DOHH2 (cell line): ENCODE measurements at regions not wholly inside any gene's neighbourhood (a gene's known extent, or its start where the extent isn't known, plus 50 kb on each side); places are given as distances from the start of the nearest gene placed in this dataset.

ENCODE experiments used
- H3F3A ChIP-seq: fragments of 200-600 bp; sonication (generic), shearing (Covaris generic); 2 replicates; pipeline ENCODE4 v1.6.0; 2016; ENCODE audit warnings: antibody characterized with exemption, mild to moderate bottlenecking; ENCODE audit not compliant: control insufficient read depth, insufficient read depth
- H3K27ac ChIP-seq: fragments of 200-600 bp; sonication (generic); 2 replicates; pipeline ENCODE4 v1.5.1; 2014; ENCODE audit warnings: low read depth, mild to moderate bottlenecking, low read length, moderate library complexity
- H3K27me3 ChIP-seq: fragments of 200-600 bp; sonication (generic); 2 replicates; pipeline ENCODE4 v1.6.1; 2014; ENCODE audit warnings: mild to moderate bottlenecking, low read length, mixed read lengths; ENCODE audit not compliant: control insufficient read depth
- H3K36me3 ChIP-seq: fragments of 200-600 bp; sonication (generic); 2 replicates; pipeline ENCODE4 v1.6.1; 2014; ENCODE audit warnings: mild to moderate bottlenecking, low read length, moderate library complexity, mixed read lengths; ENCODE audit not compliant: control insufficient read depth
- H3K4me1 ChIP-seq: fragments of 200-600 bp; sonication (generic); 2 replicates; pipeline ENCODE4 v1.6.1; 2014; ENCODE audit warnings: mild to moderate bottlenecking, low read length, mixed read lengths; ENCODE audit not compliant: control insufficient read depth
- H3K4me2 ChIP-seq: fragments of 200-600 bp; sonication (generic); 2 replicates; pipeline ENCODE4 v1.6.0; 2014; ENCODE audit warnings: mild to moderate bottlenecking, low read length, moderate library complexity
- H3K4me3 ChIP-seq: fragments of 200-600 bp; sonication (generic); 2 replicates; pipeline ENCODE4 v1.5.1; 2014; ENCODE audit warnings: mild to moderate bottlenecking, low read length, mixed read lengths
- H3K79me2 ChIP-seq: fragments of 200-600 bp; sonication (generic); 2 replicates; pipeline ENCODE4 v1.6.1; 2014; ENCODE audit warnings: mild to moderate bottlenecking, low read length, mixed read lengths; ENCODE audit not compliant: control insufficient read depth
- H3K9me2 ChIP-seq: fragments of 200-600 bp; sonication (generic); replicated peaks from 2 replicates; pipeline ENCODE4 v1.6.1; 2014; ENCODE audit warnings: mild to moderate bottlenecking, low read length, mixed read lengths; ENCODE audit not compliant: control insufficient read depth
- H3K9me3 ChIP-seq: fragments of 200-600 bp; sonication (generic); 2 replicates; pipeline ENCODE4 v1.6.1; 2014; ENCODE audit warnings: antibody characterized with exemption, low read length, mixed read lengths; ENCODE audit not compliant: control insufficient read depth, insufficient read depth
- H4K20me1 ChIP-seq: fragments of 200-600 bp; sonication (generic); 2 replicates; pipeline ENCODE4 v1.6.0; 2014; ENCODE audit warnings: low read depth, mild to moderate bottlenecking, antibody characterized with exemption, low read length, moderate library complexity; ENCODE audit not compliant: control insufficient read depth, insufficient read depth
- EZH2phosphoT487 ChIP-seq: fragments of 200-600 bp; sonication (generic); IDR thresholded peaks from 2 replicates; pipeline ENCODE4 v1.6.1; 2017; ENCODE audit warnings: borderline replicate concordance, mild to moderate bottlenecking, antibody characterized with exemption, low read length, moderate library complexity, mixed read lengths
- TF ChIP-seq, protein P1 (sequence below): fragments of 200-600 bp; sonication (generic); IDR thresholded peaks from one replicate; pipeline ENCODE4 v1.5.1; 2014; ENCODE audit warnings: antibody characterized with exemption, mild to moderate bottlenecking, low read depth, low read length; ENCODE audit not compliant: poor library complexity, severe bottlenecking

DNA sequence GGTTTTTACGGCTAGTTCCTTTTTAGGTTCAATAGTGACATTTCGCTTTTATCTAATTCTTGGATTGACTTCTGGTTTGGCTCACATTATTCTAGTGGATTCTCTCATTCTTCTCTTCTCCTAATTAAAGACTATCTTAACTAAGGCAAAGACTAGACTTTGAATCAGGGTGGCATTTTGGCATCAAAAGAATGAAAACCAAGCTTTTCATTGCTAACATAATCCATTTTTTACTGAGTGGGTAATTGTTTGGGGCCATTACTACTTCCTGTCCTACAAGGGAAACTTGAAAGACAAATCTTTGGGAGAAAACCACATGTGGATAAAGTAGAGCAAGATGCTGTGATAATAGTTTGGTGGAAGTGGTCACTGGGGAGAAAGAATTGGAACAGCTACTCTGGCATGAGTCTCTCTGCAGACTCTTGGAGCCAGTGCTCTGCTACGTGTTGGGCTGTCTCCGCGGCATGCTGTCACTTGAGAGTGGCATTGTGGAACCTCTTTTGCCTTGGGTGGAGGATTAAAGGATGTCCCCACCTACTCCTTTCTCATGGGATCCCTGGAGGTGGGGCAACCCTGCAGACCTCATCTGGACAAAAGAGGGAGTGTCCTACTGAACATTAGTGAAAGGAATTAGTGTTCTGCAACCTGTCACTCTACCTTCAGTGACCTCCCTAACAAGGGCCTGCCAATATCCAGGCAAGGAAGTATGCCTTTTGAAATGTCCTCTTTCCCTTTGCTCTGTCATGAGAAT is 280.4 kb downstream of the PSAT1 start:
- H3K27me3 ChIP-seq, result no peaks in the 10 kb centered on the region
- no peaks in the 10 kb centered on the region for H3F3A ChIP-seq
- H3K27ac ChIP-seq, result no peak overlapping the region
- TF ChIP-seq, protein P1, sequence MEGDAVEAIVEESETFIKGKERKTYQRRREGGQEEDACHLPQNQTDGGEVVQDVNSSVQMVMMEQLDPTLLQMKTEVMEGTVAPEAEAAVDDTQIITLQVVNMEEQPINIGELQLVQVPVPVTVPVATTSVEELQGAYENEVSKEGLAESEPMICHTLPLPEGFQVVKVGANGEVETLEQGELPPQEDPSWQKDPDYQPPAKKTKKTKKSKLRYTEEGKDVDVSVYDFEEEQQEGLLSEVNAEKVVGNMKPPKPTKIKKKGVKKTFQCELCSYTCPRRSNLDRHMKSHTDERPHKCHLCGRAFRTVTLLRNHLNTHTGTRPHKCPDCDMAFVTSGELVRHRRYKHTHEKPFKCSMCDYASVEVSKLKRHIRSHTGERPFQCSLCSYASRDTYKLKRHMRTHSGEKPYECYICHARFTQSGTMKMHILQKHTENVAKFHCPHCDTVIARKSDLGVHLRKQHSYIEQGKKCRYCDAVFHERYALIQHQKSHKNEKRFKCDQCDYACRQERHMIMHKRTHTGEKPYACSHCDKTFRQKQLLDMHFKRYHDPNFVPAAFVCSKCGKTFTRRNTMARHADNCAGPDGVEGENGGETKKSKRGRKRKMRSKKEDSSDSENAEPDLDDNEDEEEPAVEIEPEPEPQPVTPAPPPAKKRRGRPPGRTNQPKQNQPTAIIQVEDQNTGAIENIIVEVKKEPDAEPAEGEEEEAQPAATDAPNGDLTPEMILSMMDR, result no peak
- no peak for TF ChIP-seq EZH2phosphoT487
- no peaks in the 10 kb centered on the region for H3K9me3 ChIP-seq
- no peaks in the 10 kb centered on the region for H3K4me1 ChIP-seq
- no peaks in the 10 kb centered on the region for H3K79me2 ChIP-seq
- H3K36me3 ChIP-seq, result no peaks in the 10 kb centered on the region
- H3K9me2 ChIP-seq, result no peaks in the 10 kb centered on the region
- no peak overlapping the region for H3K4me3 ChIP-seq
- no peak overlapping the region for H3K4me2 ChIP-seq
- H4K20me1 ChIP-seq, result no peaks in the 10 kb centered on the region

- Histone ChIP-seq H3K27me3 (no peaks in the 10 kb centered on the region), H3K79me2 (no peaks in the 10 kb centered on the region)
Measured at GRCh38 chr9:78578072-78578471, 281.1 kb downstream of the PSAT1 start.

GRCh38 chr9:78582821-78583220 is 285.9 kb downstream of the PSAT1 start:
- H3K79me2 ChIP-seq, result no peaks in the 10 kb centered on the region
- H3K9me2 ChIP-seq, result no peaks in the 10 kb centered on the region
- H3K27me3 ChIP-seq, result no peaks in the 10 kb centered on the region; the same call in 1 of the 2 replicates
- no peaks in the 10 kb centered on the region for H3K4me1 ChIP-seq
- H3K4me3 ChIP-seq, result no peak overlapping the region
- no peak overlapping the region for H3K4me2 ChIP-seq
- TF ChIP-seq, protein P1, result no peak
- TF ChIP-seq EZH2phosphoT487, result no peak
- H4K20me1 ChIP-seq, result no peaks in the 10 kb centered on the region
- H3F3A ChIP-seq, result no peaks in the 10 kb centered on the region
- H3K9me3 ChIP-seq, result no peaks in the 10 kb centered on the region
- no peak overlapping the region for H3K27ac ChIP-seq
- no peaks in the 10 kb centered on the region for H3K36me3 ChIP-seq

More at GRCh38 chr9:78578072-78578471, 281.1 kb downstream of the PSAT1 start:
- no peaks in the 10 kb centered on the region for H3K9me3 ChIP-seq
- H3K27ac ChIP-seq, result no peak overlapping the region
- TF ChIP-seq, protein P1, result no peak
- TF ChIP-seq EZH2phosphoT487, result no peak
- no peaks in the 10 kb centered on the region for H3K36me3 ChIP-seq
- no peak overlapping the region for H3K4me2 ChIP-seq
- H3K9me2 ChIP-seq, result no peaks in the 10 kb centered on the region
- H3K4me3 ChIP-seq, result no peak overlapping the region
- H3F3A ChIP-seq, result no peaks in the 10 kb centered on the region
- H4K20me1 ChIP-seq, result no peaks in the 10 kb centered on the region
- H3K4me1 ChIP-seq, result no peaks in the 10 kb centered on the region
